Mesenteric fat pad (tissue), 1 donor: ENCODE measurements at regions not wholly inside any gene's neighbourhood (a gene's known extent, or its start where the extent isn't known, plus 50 kb on each side); places are given as distances from the start of the nearest gene placed in this dataset.
"Not testable (repeated sequence)": the region's sequence is repeated elsewhere in the genome, so short reads cannot be mapped to it uniquely, and the experiment has no call there.

Experiments used
- DNase-seq: peaks from one replicate; pipeline ENCODE4 v3.0.0-alpha.2; 2020; ENCODE audit warnings: low spot score
- donor health status: DM: yes; HTN: yes; CAD: no.

DNA sequence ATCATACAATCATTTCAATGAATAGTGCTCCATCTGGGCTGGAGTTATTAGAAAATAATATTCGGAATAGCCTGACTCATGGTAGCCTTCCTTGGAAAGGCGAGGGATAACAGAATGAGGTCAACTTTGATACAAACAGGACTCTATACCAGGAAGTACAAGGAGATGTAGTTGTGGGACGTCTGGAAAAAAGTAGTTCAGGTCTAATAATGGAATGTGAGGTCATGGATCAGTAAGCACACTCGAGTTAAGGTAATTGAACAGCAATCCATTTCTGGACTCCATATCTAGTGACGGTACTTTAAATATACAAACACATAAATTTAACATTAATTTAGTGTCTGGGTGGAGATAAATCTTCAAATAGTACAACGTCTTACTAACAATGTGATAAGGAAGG is 1204.0 kb upstream of the ADGRB3 start:
- no peak for DNase-seq

GRCh38 chr6:67426686-67427085 is 1208.4 kb upstream of the ADGRB3 start:
- not testable (repeated sequence) for DNase-seq

GRCh38 chr6:67412035-67412434 is 1223.0 kb upstream of the ADGRB3 start:
- DNase-seq, result no peak

DNA sequence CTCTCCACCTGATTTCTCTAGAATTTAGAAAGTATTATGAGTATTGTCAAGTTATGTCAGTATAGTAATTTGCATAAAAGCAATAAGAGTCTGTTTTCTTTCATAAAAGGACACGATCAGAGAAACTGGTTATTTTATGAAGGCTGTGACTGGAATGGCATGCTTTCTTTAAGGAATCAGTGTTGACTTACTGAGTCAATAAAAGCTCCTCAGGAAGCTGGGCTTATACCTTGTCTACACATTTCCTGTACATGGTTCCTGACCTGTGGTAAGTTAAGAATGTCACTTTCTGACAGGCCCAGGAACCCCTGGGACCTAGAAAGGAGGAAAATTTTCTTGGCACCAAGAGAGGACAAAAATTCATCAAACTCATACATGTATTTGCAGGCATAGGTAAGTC is 1224.0 kb upstream of the ADGRB3 start:
- DNase-seq, result no peak

GRCh38 chr6:67394254-67394653 is 1240.8 kb upstream of the ADGRB3 start:
- DNase-seq, result no peak

DNA sequence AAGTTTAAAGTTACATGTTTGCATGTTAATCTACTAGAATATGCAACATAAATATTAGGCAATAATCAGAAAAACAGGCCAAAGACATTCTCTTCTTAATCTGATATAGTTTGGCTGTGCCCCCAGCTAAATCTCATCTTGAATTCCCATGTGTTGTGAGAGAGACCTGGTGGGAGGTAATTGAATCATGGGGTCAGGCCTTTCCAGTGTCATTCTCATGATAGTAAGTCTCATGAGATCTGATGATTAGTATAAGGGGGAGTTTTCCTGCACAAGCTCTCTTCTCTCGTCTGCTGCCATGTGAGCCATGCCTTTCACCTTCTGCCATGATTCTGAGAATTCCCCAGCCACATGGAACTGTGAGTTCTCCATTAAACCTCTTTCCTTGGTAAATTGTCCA is 1241.7 kb upstream of the ADGRB3 start:
- DNase-seq, result no peak

- no peak for DNase-seq
Measured at GRCh38 chr6:67391955-67392354, 1243.1 kb upstream of the ADGRB3 start.

DNA sequence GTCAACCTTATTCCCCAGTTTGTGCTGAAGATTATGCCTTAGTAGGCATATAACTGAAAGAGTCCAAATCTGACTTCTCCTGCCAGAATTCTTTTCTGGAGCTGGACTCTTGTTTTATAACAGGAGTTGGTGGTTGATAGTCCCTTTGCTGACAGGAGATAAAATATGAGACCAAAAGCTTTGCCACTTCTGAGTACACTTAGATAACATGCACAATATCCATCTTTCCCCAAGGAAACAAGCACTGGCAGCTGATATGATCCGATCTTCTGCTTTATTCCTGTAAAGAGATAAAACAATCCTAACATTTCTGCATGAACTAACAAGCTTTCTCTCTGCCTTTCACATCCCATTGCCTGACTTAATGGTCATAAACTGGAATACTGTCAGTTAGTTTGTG is 1265.4 kb upstream of the ADGRB3 start:
- DNase-seq, result no peak

DNA sequence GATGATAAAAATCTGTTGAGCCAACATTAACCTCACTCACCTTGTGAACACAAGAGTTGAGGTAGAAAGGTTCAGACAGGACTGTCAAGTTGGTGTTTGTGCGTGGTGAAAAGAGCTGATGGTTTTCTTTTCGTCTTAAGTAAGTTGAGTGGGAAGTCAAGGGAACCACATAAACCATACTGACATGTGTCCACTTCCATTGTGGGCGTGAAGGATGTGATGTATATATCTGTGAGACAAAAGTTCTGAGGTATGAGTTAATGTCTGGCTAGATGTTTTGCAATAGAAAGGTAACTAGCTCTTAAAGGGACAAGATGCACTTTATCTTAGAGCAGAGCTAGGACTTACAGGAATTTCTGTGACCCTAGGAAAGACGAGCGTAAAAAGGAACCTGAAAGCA is 1272.1 kb upstream of the ADGRB3 start:
- no peak for DNase-seq

- no peak for DNase-seq
Measured at GRCh38 chr6:67361264-67361663, 1273.8 kb upstream of the ADGRB3 start.

GRCh38 chr6:67358241-67358640 is 1276.8 kb upstream of the ADGRB3 start:
- DNase-seq, result no peak

DNA sequence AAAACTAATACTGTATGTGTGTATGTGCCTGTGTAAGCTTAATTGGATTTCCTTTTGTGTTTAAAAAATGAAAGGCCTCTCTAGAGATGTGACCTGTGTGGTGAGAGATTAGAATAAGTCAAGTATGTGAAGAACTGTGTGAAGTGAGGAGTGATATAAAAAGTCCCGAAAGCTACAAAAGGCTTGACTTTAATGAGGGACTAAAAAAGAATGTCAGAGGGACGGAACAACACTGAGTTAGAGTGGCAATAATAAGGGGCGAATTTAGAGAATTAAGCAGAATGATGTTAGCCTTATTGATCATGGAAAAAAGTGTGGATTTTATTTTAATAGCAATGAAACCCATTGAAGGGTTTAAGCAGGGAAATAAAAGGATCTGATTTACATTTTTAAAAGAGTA is 1281.2 kb upstream of the ADGRB3 start:
- DNase-seq, result no peak

DNA sequence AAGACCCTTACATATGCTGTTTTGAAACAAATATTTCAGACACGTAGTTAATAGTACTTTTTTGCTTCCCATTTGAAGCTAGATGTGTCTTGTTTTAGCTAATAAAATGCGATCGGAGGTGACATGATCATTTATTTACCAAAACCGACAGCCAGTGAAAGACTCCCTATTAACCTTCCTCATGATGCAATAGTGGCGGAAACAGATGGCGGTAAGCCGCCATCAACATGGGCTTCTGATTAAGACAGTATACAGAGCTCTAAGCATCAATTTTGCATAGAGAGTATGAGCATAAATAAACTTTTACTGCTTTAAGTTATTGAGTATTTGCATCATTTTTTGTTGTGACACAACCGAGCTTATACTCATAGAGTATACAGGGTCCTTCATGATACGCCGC is 1282.4 kb upstream of the ADGRB3 start:
- DNase-seq, result no peak

GRCh38 chr6:67350729-67351128 is 1284.4 kb upstream of the ADGRB3 start:
- DNase-seq, result no peak

GRCh38 chr6:67345946-67346345 is 1289.1 kb upstream of the ADGRB3 start:
- DNase-seq, result no peak

GRCh38 chr6:67336014-67336413 is 1299.1 kb upstream of the ADGRB3 start:
- DNase-seq, result no peak

DNA sequence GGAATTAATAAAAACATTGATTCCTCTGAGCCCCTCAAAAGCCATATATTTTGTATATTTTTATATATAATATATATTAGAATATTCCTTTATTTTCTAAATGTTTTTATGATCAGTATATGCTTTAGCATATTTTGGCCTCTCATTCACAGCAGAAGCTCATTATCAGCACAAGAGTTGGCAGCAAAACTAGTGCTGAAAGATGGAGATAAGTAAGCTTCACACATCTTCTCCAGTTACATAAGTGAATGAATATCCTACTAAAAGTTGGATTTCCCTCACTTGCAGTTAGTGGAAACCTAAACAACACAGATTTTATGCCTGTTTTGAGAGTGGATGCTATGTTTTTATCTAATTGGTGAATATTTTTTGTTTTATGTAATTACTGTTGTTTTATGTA is 1303.8 kb upstream of the ADGRB3 start:
- DNase-seq, result no peak

GRCh38 chr6:67328269-67328668 is 1306.8 kb upstream of the ADGRB3 start:
- no peak for DNase-seq

GRCh38 chr6:67300430-67301040 is 1334.5 kb upstream of the ADGRB3 start:
- DNase-seq, result peak; percentile 65

GRCh38 chr6:67292169-67292568 is 1342.9 kb upstream of the ADGRB3 start:
- DNase-seq, result no peak

- no peak for DNase-seq
Measured at GRCh38 chr6:67287566-67287965, 1347.5 kb upstream of the ADGRB3 start.

DNA sequence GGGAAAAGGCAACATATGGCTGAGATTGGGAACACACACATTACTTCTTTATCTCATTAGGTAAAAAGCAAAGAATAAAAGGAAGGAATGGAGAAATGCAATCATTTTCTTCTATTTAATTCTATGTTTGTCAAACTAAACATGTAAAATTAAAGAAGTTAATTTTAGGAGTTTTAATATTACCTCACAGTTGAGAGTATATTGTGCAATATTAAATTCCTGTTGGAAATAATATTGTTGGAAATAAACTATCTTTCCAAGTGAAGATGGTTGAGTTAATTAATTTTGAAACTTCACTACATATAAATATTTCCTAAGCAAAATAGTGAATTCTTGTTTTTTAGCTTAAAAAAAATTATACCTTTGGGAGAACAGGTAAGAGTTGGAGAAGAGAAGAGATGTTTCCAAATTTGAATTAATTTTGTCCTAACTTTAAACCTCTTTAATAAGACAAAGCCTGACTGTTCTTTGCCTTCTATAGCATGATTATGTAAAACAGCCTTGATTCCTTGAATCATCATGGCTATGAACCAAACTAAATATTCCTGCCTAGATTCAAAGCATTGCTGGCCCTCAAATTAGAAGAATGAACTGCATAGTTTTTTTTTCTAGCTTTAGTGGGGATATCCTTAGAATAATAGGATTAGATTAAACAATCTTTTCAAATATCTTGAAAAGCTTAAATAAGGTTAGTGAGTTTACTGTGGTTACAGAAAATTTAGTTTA is 1349.1 kb upstream of the ADGRB3 start:
- no peak for DNase-seq

- no peak for DNase-seq
Measured at GRCh38 chr6:67277312-67277711, 1357.8 kb upstream of the ADGRB3 start.
